HK-2 (cell line): ENCODE measurements at regions not wholly inside any gene's neighbourhood (a gene's known extent, or its start where the extent isn't known, plus 50 kb on each side); places are given as distances from the start of the nearest gene placed in this dataset.

Source experiments
- DNase-seq: peaks from one replicate; pipeline ENCODE4 v3.0.0-alpha.2; 2018; ENCODE audit not compliant: unreplicated experiment

DNA sequence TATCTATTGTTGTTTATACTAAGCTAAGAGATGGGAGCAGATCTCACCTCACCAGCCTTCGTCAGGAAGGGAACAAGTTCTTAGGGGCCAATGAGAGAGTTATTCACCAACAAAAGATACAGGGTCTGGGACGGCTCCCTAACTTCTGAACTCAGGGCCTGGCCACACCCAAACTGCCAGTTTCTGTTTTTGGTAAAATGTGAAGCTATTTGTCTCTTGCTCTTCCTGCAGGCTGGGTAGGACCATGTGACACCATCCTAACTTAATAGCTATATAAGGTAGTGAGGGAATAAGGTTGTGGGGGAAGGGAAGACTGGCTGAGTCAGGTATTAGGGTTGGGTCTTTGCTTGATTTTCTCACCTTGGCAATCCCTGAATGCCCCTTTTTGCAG is 480.5 kb downstream of the KDM4C start:
- no peak for DNase-seq

GRCh38 chr9:7237473-7238246 is 479.9 kb downstream of the KDM4C start:
- DNase-seq: no peak

GRCh38 chr9:7236186-7236585 is 478.4 kb downstream of the KDM4C start:
- DNase-seq: no peak

GRCh38 chr9:7234144-7234543 is 476.4 kb downstream of the KDM4C start:
- DNase-seq: peak; percentile 3

GRCh38 chr9:7229571-7229970 is 471.8 kb downstream of the KDM4C start:
- no peak for DNase-seq

GRCh38 chr9:7228726-7229125 is 471.0 kb downstream of the KDM4C start:
- no peak for DNase-seq

- DNase-seq: no peak
These were observed 470.2 kb downstream of the KDM4C start for GRCh38 chr9:7227951-7228350.

DNA sequence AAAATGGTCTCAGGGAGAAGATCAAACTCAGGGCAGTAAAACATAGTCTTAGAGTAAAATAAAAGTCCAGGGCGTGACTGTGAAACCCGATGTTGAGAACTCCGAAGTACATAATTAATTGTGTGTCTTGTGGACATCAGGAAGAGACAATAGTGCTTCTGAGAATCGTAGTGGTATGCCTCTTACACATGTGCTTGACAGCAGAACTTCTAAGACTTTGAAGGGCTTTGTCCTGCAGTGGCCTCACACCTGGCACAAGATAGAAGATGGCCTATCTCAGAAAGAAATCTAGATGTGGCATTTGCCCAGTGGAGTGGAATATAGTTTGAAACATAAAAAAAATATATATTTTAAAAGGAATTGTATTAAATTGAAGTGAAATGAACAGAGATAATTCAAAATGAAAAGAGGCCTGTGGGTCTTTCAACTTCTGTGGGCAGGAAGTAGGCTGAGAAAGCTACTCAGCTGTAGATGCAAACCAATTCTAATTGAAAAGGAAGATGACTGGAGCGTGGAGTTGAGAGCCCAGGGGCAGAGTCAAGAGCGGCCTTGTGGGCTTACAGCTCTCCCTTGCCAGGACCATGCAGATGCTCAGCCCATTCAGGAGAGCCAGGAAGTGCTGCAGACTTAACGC is 468.4 kb downstream of the KDM4C start:
- DNase-seq: no peak
